GM21723 (cell line): ENCODE measurements at regions not wholly inside any gene's neighbourhood (a gene's known extent, or its start where the extent isn't known, plus 50 kb on each side); places are given as distances from the start of the nearest gene placed in this dataset.

Source experiments
- ATAC-seq: cut with Tn5 transposase; IDR thresholded peaks from one replicate; pipeline ENCODE4 v1.9.1; 2021; ENCODE audit warnings: mild to moderate bottlenecking, moderate library complexity; ENCODE audit not compliant: unreplicated experiment

GRCh38 chr6:151699719-151700118 is 107.8 kb upstream of the ESR1 start:
- ATAC-seq = no peak

- ATAC-seq = peak; percentile 86
These were observed 105.4 kb upstream of the ESR1 start for GRCh38 chr6:151701911-151702562.

DNA sequence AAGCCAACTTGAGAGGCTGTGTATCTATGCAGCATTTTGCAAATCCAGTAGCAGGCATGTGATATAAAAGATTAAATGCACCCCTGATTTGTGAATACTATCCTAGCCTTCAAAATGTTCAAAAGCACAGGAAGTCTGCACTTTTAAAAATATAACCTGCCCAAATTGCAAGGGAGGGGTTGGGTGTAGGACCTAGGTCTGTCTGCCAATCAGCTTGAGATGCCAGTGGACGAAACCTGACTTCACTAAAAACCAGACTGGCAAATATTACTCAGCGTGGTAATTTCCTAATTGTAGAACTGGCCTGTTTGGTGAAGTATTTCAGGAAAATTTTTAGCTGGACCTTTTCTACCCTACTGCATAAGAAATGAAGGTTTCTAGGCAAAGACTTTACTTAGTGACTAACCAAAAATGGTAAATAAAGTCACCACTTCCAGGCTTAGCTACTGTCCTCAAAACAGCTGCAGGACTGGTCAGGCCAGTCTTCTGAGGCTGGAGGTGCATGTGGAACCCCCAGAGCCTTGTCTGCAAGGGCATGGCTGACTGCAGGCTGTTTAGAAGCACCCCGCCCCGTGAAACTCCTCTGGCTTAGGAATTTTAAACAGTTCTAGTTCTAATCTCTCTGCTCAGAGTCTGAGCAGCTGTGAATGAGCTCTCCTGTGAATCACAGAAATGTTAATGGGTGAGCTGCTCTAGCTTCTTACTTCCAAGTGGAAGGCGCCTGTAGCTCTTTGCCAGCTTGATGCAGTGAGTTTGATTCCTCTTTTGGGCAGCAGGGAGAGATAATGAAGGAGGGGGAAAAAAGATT is 104.4 kb upstream of the ESR1 start:
- ATAC-seq = peak; percentile 55

DNA sequence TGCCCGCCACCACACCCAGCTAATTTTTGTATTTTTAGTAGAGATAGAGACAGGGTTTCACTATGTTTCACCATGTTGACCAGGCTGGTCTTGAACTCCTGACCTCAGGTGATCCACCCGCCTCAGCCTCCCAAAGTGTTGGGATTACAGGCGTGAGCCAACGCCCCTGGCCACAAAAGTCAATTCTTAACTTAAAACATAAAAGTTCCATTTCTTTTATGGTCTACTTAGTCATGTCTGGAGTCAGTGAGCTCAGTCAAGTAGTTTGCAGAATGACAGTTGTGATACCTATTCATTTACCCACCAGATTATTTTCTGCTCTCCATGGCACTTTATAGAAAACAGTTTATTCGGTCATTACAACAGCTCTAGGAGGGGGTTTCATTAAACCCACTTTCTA is 103.1 kb upstream of the ESR1 start:
- no peak for ATAC-seq

- ATAC-seq = no peak
These were observed 101.3 kb upstream of the ESR1 start for GRCh38 chr6:151705993-151706733.

DNA sequence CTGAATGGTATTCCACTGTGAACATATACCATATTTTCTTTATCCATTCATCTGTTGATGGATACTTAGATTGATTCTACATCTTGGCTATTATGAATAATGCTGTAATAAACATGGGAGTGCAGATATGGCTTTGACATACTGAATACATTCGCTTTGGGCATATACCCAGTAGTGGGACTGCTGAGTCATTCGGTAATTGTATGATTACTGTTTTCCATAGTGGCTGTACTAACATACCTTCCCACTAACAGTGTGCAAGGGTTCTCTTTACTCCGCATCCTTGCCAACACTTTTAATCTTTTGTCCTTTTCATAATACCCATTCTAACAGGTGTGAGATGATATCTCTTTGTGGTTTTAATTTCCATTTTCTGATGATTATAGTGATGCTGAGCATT is 98.2 kb upstream of the ESR1 start:
- no peak for ATAC-seq

- no peak for ATAC-seq
These were observed 91.0 kb upstream of the ESR1 start for GRCh38 chr6:151716526-151716932.

- ATAC-seq = no peak
These were observed 88.4 kb upstream of the ESR1 start for GRCh38 chr6:151719070-151719469.

DNA sequence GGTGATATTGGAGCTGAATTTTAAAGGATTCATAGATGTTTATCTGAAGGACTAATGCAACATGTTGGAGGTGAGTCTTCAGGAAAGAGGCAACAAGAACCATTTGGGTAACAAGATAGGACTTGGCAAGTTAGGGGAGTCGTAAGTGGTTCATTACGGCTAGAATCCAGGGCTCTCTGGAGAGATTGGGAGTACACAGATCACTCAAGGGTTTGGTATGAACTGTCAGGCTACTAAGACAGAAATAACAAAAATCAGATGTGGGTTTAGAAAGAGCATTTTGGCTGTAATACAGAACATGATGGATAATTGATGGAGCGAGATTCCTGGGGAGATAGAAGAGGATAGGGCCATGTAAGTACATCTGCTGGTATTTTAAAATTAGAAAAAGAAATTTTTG is 86.3 kb upstream of the ESR1 start:
- no peak for ATAC-seq

GRCh38 chr6:151721671-151722070 is 85.8 kb upstream of the ESR1 start:
- no peak for ATAC-seq

- no peak for ATAC-seq
These were observed 85.1 kb upstream of the ESR1 start for GRCh38 chr6:151722342-151722741.

GRCh38 chr6:151723152-151723551 is 84.3 kb upstream of the ESR1 start:
- ATAC-seq = peak; percentile 89

DNA sequence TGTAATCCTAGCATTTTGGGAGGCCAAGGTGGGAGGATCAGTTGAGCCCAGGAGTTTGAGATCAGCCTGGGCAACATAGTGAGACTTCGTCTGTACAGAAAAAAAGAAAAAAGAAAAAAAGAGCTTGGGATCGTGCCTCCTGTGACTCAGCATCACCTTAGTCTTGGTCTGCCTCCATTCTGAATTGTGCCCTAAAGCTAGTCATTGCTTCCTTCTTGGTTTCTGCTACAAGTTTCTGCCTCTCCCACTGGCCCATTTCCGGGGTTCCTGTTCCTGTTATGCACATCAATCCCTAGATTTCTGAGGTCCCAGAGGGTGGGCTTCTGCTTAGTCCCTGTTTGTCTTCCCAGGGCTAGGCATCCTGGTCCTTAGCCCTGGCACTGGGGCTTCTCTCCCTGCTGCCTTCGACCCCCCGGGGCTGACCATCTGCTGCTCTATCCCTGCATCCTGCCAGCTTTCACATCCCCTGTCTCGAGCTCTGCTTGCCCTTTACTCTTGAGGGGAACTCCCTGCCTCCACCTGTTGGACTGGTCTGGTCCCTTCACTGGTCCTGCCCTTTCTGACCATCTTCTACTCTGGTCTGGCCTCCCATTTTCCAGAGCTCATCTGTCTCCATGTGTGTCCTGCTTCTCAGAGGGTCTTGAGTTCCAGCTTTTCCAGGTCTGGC is 77.5 kb upstream of the ESR1 start:
- no peak for ATAC-seq

DNA sequence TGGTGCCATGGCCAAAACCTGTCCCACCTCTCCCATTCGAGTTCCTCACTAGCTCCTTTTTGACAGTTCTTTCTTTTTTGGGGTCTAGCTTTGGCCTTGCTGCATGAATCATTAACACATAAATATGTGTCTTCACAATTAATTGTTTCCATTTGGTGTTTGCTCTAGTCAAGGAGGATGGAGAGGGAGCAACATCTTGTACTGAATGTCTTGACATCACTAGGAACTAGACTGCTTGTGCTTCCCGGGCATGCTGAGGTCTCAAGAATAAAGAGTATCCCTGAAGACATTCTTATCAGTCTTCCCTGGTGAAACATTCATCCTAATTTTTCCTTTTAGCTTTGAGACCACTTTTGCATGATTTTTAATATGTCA is 77.0 kb upstream of the ESR1 start:
- no peak for ATAC-seq

DNA sequence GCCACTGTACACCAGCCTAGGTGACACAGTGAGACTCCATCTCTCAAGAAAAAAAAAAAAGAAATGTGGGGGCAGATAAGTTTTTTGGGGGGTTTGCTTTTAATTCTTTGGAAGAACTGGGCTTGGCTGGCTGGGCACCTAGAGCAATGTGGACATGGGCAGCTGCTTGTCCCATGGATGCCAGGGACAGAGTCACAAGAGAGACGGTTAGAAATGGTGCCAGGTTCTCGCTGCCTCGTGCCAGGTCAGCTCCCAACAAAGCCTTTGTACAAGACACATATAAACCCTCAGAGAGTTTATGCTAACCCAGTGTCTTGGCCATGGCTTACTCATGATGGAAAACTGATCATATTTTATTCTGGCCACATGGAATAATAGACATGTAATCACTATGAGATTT is 76.2 kb upstream of the ESR1 start:
- ATAC-seq = no peak

DNA sequence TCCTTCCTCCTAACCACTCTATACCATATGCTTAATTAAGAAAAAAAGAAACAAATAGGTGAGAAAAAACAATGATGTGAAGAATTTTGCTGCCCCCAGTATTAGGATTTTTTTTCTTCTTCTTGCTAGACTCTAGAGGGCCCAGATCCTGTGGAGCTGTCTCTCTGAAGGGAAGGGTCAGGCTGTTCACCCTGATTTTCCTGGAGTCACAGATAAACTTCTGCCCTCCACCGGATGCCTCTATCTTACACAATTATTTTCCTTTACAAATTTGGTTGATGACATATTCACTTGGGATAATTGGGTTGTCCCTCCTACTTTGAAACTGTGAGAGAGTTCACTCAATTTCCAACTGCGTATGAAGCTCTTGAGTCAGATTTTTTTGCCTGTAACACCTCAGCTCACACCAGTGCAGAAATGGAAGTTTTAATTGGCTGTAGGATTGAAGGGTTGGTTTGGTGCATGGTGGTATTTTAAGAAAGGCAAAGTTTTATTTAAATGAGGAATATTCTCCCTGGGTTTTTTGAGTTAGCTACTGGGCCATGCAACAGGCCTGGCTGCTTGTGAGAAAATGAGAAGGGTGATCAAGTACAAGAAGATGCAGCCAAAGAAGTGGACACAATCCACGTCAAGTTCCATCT is 73.7 kb upstream of the ESR1 start:
- ATAC-seq = no peak

DNA sequence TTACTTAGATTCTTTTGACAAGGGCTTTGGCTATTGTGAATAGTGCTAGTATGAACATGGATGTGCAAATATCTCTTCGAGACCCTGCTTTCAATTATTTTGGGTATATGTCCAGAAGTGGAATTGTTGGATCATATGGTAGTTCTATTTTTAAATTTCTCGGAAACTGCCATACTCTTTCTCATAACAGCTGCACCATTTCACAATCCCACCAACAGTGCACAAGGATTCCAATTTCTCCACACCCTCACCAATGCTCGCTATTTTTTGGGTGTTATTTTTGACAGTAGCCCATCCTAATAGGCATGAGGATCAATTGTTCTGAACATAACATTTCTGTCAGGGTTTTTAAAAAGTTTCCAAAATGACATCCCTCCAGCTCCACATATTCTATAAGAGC is 69.2 kb upstream of the ESR1 start:
- ATAC-seq = no peak

DNA sequence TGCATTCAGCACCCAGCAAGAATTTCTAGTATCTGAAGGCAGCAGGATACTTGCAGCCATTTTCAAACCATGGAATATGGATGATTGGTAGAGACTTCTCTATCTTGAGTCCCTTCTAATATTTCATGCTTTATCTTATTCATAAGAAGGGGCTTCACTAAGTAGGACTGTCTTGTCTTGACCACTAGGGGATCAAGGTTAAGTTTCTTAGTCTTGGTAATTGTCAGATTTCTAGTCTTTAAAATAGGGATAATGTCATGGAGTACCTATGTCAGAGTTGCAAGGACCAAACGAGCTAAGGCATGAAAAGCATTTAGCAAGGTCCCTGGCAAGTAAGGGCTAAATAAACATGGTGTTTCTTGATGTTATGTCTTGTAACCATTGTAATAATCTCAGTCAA is 68.5 kb upstream of the ESR1 start:
- ATAC-seq = no peak

GRCh38 chr6:151740820-151741219 is 66.7 kb upstream of the ESR1 start:
- ATAC-seq = no peak

GRCh38 chr6:151747896-151748295 is 59.6 kb upstream of the ESR1 start:
- ATAC-seq = no peak

GRCh38 chr6:151749341-151749740 is 58.1 kb upstream of the ESR1 start:
- ATAC-seq = no peak
